H1 (cell line): ENCODE measurements at regions not wholly inside any gene's neighbourhood (a gene's known extent, or its start where the extent isn't known, plus 50 kb on each side); places are given as distances from the start of the nearest gene placed in this dataset.

Experiments used
- EGR1 ChIP-seq: IDR thresholded peaks from 2 replicates; pipeline ENCODE4 v1.6.1; 2011; ENCODE audit warnings: low read depth, low read length, borderline replicate concordance
- KDM1A ChIP-seq: fragments of 200-600, 300-600 bp; sonication (generic); IDR thresholded peaks from 2 replicates; pipeline ENCODE4 v1.7.1; 2016; ENCODE audit warnings: mild to moderate bottlenecking, low read length, borderline replicate concordance

- no peak for TF ChIP-seq EGR1
- no peak for TF ChIP-seq KDM1A
Observed at GRCh38 chr2:81661081-81661480, 1356.5 kb upstream of the LRRTM1 start (continued).
